Psoas muscle (tissue), 7 donors: ENCODE measurements at regions not wholly inside any gene's neighbourhood (a gene's known extent, or its start where the extent isn't known, plus 50 kb on each side); places are given as distances from the start of the nearest gene placed in this dataset.

Experiments used
- ATAC-seq, 4 donors: fragments of 200-7000 bp; cut with Tn5 transposase; one replicate each; pipeline ENCODE4 v1.9.1; 2020; ENCODE audit warnings: moderate library complexity in 3 of 4, mild to moderate bottlenecking in 2 of 4
- DNase-seq, 2 donors: peaks; one replicate each; pipeline ENCODE4 v3.0.0-alpha.2; 2020
- H3K27ac ChIP-seq: fragments of 200-600 bp; one replicate; pipeline ENCODE4 v1.8.0; 2022
- H3K27me3 ChIP-seq, 3 donors: fragments of 200-600 bp in 1 of 3; one replicate each; pipeline versions ENCODE4 v1.6.1 to v1.8.0; 2013 to 2022; ENCODE audit warnings: low read length in 2 of 3, mild to moderate bottlenecking in 2 of 3, moderate library complexity in 1 of 3; ENCODE audit not compliant: insufficient read depth in 3 of 3
- H3K36me3 ChIP-seq, 2 donors: fragments of 200-600 bp in 1 of 2; one replicate each; pipeline versions ENCODE4 v1.6.1 to v1.8.0; 2013 to 2022; ENCODE audit warnings: low read depth in 1 of 2, mild to moderate bottlenecking in 1 of 2, moderate library complexity in 1 of 2; ENCODE audit not compliant: insufficient read depth in 1 of 2
- H3K4me1 ChIP-seq: fragments of 200-600 bp; one replicate; pipeline ENCODE4 v1.8.0; 2022
- H3K4me3 ChIP-seq: fragments of 200-600 bp; one replicate; pipeline ENCODE4 v1.8.0; 2022; ENCODE audit warnings: mild to moderate bottlenecking
- H3K9me3 ChIP-seq: fragments of 200-600 bp; one replicate; pipeline ENCODE4 v1.8.0; 2022
- CTCF ChIP-seq: fragments of 200-600 bp; IDR thresholded peaks from one replicate; pipeline ENCODE4 v1.8.0; 2022; ENCODE audit warnings: antibody characterized with exemption
- WGBS, 3 donors: extraction: QIAGEN DNeasy Blood & Tissue Kit; methylation state at CpG; one replicate each; pipeline versions ENCODE4 v1.1.6 to v1.1.7; 2013; 5-methylcytosine and 5-hydroxymethylcytosine counted together
- intact Hi-C, 2 donors: fragments of 100-400 bp; cut with DNase I; formaldehyde crosslinking; loops; one replicate each; pipeline versions ENCODE4 v1.11.0 to v1.14.2; 2022
- donor health status: healthy with polysubstance abuse.
- donor health status: DM: no; HTN: no; CAD: no; lungs with moderate emphysema.
- donor health status: Bipolar disorder and iron deficiency.
- donor health status: healthy.
- donor health status: DM: yes; HTN: yes; CAD: no.
- donor health status: DM: no; HTN: no; CAD: no.
- donor health status: DM: yes; HTN: yes; CAD: no.

DNA sequence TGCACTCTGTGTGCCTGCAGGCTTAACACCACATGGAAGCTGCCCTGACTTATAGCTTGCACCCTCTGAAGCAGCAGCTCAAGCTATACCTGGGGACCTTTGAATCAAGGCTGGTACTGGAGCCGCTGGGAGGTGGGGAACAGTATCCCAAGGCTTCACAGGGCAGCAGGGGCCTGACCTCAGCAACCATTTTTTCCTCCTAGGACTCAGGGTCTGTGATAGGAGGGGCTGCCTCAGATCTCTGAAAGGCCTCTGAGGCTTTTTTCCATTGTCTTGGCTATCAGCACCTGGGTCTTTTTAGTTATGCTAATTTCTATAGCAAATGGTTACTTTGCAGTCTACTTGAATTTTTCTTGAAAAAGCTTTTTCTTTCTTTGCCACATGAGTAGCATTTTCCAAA, 80.2 kb upstream of the OPRM1 start:
- WGBS, 3 donors, result 64 to 82% (median 78%) methylated on average over 1 of the region's 1 CpG
- ATAC-seq (no peak), DNase-seq (no peak)
- Histone ChIP-seq H3K27ac (no peak overlapping the region), H3K9me3 (no peaks in the 10 kb centered on the region), H3K4me1 (no peaks in the 10 kb centered on the region), H3K36me3 (no peaks in the 10 kb centered on the region), H3K4me3 (no peak overlapping the region), H3K27me3 (no peaks in the 10 kb centered on the region)
- TF ChIP-seq CTCF, result no peak
- intact Hi-C loops, result no loop called here

DNA sequence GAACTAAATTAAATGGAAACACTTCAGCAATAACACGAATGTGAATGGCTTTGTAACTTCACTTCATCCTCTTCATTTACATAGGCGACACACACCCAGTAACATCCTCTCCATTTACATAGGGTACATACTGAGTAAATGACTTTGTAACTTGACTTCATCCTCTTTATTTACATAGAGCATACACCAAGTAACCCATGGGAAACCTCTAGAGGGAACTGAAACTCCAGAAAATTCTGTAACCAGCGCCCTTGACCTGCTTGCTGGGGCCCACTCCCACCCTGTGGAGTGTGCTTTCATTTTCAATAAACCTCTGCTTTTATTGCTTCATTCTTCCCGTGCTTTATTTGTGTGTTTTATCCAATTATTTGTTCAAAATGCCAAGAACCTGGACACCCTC, 81.6 kb upstream of the OPRM1 start:
- DNase-seq (no peak), ATAC-seq (no peak)
- WGBS, 3 donors, result 70 to 75% (median 71%) methylated on average over 4 of the region's 4 CpGs
- no peaks in the 10 kb centered on the region for H3K36me3 ChIP-seq
- no peaks in the 10 kb centered on the region for H3K9me3 ChIP-seq
- no peak overlapping the region for H3K4me3 ChIP-seq
- TF ChIP-seq CTCF, result no peak
- intact Hi-C loops, result no loop called here
- no peaks in the 10 kb centered on the region for H3K27me3 ChIP-seq
- no peaks in the 10 kb centered on the region for H3K4me1 ChIP-seq
- H3K27ac ChIP-seq, result no peak overlapping the region

DNA sequence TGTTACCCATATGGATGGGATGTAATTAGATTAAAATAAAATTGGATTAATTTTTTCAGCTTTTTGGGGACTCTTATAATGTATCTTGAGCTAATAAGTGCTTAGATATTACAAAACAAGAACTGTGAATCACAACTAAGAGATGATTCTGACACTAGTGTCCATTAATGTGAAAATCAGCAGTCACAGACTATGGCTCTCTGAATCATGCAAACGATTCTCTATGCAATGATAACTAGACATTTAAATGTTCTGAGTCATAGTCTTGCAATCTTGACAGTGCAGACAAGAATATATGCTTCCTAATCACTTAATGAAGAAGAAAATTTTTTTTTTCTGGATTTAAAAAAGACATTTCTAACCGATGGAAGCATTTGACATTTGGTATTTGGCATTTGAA, 82.2 kb upstream of the OPRM1 start:
- Histone ChIP-seq H3K36me3 (no peaks in the 10 kb centered on the region), H3K4me3 (no peak overlapping the region), H3K27ac (no peak overlapping the region), H3K27me3 (no peaks in the 10 kb centered on the region), H3K4me1 (no peaks in the 10 kb centered on the region), H3K9me3 (no peaks in the 10 kb centered on the region)
- WGBS, 3 donors, result 63 to 66% (median 64%) methylated on average over 2 of the region's 2 CpGs
- TF ChIP-seq CTCF, result no peak
- no peak for ATAC-seq
- intact Hi-C loops, result no loop called here
- no peak for DNase-seq

DNA sequence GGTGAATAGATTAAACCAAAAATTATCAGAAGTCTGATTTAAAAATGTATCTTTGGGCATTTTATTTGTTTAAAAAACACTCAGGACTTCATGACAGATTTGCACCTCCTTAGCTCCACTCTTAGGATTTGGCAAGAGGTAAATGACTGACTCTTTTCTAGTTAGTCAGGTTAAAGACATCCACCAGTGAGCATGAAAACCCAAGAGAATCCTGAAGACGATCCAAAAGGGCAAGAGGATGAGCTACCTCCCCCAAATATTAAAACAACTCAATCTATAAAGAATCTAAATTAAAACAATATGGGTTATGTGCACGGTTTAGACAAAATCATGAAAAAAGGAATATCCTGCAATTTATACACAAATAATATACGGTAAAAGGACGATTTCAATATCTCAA, 89.4 kb upstream of the OPRM1 start:
- H3K9me3 ChIP-seq, result no peaks in the 10 kb centered on the region
- H3K4me3 ChIP-seq, result no peak overlapping the region
- TF ChIP-seq CTCF, result no peak
- H3K27ac ChIP-seq, result no peak overlapping the region
- H3K4me1 ChIP-seq, result no peaks in the 10 kb centered on the region
- no peak for DNase-seq
- no peak for ATAC-seq
- intact Hi-C loops, result no loop called here
- H3K36me3 ChIP-seq, result no peaks in the 10 kb centered on the region
- WGBS, 3 donors, result 47 to 52% (median 49%) methylated on average over 4 of the region's 4 CpGs
- no peaks in the 10 kb centered on the region for H3K27me3 ChIP-seq

GRCh38 chr6:153947808-153948447, 91.1 kb upstream of the OPRM1 start:
- Histone ChIP-seq H3K4me3 (no peak overlapping the region), H3K27ac (no peak overlapping the region), H3K9me3 (no peaks in the 10 kb centered on the region), H3K27me3 (no peaks in the 10 kb centered on the region), H3K4me1 (no peaks in the 10 kb centered on the region), H3K36me3 (no peaks in the 10 kb centered on the region)
- WGBS, 3 donors, result 19 to 21% (median 20%) methylated on average over 5 of the region's 5 CpGs
- ATAC-seq, result no peak
- no peak for DNase-seq
- intact Hi-C loops, result no loop called here
- peak; percentile 46 for TF ChIP-seq CTCF
